Dermis blood vessel endothelial cell (primary cell): ENCODE measurements at regions not wholly inside any gene's neighbourhood (a gene's known extent, or its start where the extent isn't known, plus 50 kb on each side); places are given as distances from the start of the nearest gene placed in this dataset.

Experiments
- DNase-seq: peaks from one replicate; pipeline ENCODE4 v3.0.0; 2010

GRCh38 chr10:8919280-8919679 is 864.8 kb downstream of the GATA3 start:
- no peak for DNase-seq

- no peak for DNase-seq
Observed at GRCh38 chr10:8921568-8921967, 867.1 kb downstream of the GATA3 start.

DNA sequence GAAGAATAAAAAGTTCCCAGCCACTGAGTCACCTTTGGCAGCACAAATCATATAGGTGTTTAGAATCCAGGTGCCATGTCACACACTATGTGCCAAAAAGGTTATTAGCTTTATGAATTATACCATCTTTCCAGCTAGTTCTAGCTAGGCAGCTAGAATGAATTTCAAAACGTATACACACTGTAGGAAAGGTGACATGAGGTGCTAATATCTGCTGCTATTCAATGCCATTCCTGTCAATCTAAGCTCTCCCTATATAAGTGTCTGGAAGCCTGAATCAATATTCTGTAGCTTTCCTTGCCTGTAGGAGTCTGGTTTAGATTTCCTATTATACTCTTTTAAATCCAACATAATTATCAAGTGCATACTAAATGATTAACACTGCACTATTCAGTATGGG is 868.6 kb downstream of the GATA3 start:
- no peak for DNase-seq

- no peak for DNase-seq
Observed at GRCh38 chr10:8927705-8928104, 873.2 kb downstream of the GATA3 start.

DNA sequence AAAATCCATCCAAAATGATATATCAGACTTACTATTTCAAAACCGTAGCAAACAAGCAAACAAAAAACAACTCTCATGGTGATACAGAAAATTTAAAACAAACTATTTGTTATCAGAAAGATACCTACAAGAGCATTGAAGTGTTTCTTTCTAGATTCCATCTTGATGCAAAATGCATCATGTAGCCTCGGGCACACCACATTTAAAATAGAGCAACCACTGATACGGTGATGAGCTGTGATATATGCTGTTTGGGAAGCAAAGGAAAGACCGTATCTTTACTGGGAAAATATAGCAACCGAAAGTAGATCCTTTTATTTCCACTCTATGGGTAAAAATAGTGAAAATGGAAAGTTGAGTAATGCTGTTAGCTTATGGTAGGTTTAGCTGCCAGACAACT is 892.0 kb downstream of the GATA3 start:
- DNase-seq, result no peak

DNA sequence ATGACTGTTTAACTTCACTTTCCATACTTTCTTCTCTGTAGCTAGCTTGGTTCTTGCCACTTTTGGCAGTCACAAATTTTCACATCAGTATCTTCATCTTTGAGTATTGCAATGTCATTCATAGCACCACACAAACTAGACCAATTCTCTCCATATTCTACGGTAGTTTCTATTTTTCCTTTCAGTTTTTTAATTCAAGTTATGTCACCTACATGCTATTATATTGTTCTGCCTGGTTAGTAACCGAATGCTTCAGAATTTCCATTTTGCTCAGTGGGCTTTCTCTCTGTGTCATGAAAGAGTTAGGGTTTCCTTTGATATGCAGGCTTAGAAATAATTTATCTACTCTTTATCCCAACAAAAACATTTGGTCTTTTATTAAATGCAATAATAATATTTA is 896.5 kb downstream of the GATA3 start:
- DNase-seq, result no peak

DNA sequence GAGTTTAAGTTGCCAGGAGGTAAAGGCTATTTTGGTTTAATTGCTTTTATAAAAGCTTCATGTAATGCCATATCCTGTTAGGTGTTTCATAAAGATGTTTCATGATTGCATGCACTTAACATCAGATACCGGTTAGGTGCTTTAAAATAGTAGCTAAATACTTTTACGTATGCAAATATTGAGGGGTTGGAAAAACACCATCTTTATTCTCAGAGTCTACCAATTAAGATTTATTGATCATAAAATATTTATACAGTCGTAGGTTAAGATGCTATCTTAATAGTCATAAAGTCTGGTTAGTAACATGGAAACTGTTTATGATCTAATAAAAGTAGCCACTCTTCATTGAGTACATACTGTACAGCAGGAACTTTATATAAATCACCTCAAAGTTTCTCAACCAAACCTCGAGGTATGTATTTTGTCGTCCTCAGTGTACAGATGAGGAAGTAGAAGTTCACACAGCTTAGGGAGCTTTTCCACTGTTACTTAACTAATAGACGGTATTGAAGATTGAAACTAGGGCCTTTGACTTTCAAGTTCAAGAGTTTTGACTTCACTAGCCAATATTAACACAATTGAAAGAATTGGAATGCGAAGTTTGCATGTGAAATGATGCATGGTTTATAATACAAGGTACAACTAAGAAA is 897.1 kb downstream of the GATA3 start:
- DNase-seq, result no peak

GRCh38 chr10:8956400-8956799 is 901.9 kb downstream of the GATA3 start:
- no peak for DNase-seq

DNA sequence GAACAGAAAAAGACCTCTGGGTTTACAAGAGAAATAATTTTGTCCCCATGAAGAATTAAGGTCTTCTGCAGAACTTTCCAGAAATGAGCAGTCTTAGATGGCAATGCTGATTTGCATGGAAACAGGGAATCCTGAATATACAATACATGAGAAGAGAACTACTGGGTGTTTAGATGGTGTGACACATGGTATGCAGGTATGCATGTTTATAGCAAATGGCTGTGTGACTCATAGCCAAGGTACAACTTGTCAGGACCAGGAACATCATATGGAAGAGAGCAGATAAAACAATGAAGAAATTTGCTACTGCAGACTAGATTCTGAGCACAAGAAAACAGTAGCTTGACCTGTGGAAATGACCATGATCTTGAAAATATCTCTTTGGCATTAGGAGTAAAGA is 907.8 kb downstream of the GATA3 start:
- DNase-seq, result no peak

DNA sequence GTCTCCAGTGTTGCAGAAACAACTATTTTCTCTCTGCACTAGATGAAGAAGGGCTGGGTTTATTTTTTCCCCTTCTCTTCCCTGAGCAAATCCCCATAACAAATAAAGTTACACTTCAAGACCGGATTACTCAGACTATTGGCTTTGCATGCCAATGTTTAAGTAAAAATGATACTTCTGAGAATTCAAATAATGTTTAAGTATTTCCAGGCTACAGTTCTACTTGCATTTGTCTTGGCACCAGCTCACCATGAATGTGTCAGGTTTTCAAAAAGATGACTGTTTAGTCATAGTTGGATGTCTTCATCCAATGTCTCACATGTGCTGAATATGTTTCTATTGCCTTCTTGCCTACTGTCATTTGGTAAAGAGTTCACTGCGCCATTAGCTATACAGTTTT is 912.6 kb downstream of the GATA3 start:
- no peak for DNase-seq

GRCh38 chr10:8969853-8970252 is 915.4 kb downstream of the GATA3 start:
- no peak for DNase-seq

DNA sequence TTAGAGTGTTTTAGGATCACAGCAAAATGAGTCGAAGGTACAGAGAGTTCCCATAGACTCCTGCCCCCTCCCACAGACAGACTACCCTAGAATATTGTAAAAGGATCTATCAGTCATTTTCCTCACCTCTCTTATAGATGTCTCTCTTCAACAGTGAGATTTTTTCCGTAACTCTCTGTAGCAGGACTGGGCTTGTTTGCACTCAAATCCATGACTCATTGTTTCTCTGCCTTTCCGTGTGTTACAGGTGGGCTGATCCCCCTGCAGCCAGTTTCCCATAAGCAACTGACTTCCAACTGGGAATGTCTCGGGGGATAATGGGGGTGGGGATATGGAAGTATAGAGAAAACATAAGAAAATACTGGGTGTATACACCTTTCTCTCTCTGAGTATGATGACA is 921.0 kb downstream of the GATA3 start:
- no peak for DNase-seq

- DNase-seq, result no peak
Observed at GRCh38 chr10:8978100-8978499, 923.6 kb downstream of the GATA3 start.

DNA sequence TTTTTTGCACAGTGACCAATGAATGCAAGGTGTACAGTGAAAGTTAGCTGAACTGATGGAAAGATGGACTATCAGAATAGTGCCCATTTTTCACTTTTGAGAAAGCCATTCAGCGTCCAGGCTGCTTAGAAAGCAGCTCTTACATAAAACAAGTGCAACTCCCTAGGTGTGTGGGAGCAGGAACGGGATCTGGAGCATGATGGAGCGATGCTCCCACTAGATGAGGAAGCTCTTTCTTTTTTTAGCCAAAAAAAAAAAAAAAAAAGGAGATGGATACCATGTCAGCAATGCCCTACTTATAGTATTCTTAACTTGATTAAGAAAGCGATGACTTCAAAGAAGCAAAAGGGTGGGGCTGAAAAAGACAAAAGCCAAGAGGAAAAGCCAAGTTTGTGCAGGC is 925.5 kb downstream of the GATA3 start:
- no peak for DNase-seq

- DNase-seq, result no peak
Observed at GRCh38 chr10:8981277-8981676, 926.8 kb downstream of the GATA3 start.

GRCh38 chr10:8985651-8986050 is 931.2 kb downstream of the GATA3 start:
- DNase-seq, result no peak

GRCh38 chr10:8986975-8987374 is 932.5 kb downstream of the GATA3 start:
- DNase-seq, result no peak

DNA sequence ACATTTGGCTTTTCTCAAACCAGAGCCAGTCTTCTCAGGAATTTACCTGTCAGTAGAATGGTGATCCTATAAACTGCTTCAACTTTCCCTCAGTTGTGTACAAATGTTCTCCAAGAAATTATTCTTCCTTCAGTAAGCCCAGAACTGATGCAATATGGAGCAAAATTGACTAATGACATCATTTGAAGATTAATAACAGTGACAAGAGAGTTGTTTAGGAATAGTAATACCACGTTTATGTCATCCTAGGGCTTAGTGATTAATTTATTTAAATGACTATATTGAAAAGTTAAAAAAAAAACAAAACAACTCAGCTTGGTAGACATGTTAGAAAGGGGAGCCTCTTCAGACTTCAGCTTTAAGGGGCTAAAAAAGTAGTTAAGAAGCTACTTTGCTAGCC is 933.2 kb downstream of the GATA3 start:
- DNase-seq, result no peak

DNA sequence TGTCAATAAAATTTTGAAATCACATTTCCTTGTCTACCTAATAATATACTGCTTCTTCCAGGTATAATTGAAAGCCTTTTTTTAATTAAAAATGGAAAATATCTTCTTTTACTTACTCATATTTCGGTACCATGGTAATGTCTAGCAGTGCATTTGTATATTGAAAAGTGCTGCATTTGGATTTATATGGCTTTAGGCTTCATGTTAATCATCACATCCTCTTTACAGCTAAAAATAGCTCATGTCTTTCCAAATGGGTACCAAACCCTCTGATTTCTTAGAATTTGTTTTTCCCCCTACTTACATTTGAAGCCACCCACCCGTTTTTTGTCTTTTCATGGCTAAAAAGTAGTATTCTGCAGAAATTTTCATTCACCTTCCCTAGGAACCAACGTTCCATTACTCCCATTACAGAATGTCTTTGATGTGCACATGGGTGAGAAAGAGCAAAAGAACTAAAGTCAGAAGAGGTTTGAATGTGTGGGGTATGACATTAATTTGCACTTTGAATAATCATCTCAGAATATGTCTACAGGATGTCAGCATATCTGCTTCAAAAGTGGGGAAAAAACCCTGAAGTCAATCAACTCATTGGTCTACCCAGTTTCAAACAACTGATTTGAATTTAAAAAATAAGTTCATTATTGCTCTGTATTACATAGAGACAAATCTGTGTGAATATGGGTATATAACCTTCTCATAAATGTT is 935.9 kb downstream of the GATA3 start:
- DNase-seq, result no peak

DNA sequence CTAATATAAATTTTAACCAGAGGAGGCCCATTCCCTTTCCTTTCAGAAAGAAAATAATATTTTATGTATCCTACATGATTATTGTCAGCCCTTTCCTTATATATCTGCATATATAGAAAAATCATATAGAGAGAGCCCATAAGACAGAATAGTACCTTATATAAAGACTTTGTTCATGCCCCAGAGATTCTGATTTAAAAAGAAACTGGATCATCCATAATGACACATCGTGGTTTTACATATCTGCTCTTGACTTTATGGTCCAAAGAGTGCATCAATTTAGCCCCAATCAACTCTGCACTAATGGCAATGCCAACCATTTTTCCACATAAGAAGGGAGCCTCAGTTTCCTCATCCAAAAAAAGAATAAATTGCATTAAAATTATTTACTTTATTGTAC is 937.5 kb downstream of the GATA3 start:
- no peak for DNase-seq

- DNase-seq, result no peak
Observed at GRCh38 chr10:8993864-8994263, 939.4 kb downstream of the GATA3 start.

DNA sequence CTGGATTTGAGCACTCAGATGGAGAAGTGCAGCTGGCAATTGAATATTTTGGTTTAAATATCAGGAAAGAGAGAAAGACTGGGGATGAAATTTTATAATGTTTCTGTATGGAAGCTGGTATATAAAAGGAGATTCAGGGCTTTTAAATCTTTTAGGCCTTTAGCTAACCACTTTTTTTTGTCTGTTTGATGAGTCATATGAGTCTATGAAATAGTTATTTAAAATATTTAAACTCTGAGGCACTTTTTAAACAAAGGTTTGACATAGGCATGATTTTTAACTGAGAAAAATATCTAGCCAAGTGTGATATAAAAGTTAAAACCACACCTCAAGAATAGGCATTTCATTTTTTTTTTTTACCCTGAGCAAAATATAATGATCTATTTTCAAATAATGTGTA is 944.3 kb downstream of the GATA3 start:
- DNase-seq, result no peak

- no peak for DNase-seq
Observed at GRCh38 chr10:9003122-9003521, 948.6 kb downstream of the GATA3 start.

DNA sequence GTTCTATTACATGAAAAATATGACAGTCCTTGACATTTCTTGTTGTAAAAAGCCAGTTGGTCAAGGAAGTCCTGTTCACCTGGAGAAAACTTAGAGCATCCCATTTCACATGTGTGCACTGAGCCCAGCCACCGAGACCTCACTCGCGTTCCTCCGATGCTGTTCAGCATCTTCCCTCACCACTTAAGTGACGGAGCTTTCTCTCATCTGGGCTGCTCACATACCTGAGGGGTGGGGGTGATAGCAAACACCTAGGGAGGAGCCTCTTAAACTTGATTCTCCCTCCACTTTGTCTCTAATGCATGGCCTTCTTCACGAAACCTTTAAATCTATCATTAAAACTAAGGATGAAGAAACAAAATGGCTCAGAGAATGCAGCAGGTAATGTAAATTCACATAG is 950.2 kb downstream of the GATA3 start:
- no peak for DNase-seq

GRCh38 chr10:9009505-9009904 is 955.0 kb downstream of the GATA3 start:
- DNase-seq, result no peak
